Activated CD8-positive, alpha-beta T cell treated with anti-CD3 and anti-CD28 coated beads for 36 hours (primary cell): ENCODE measurements at regions not wholly inside any gene's neighbourhood (a gene's known extent, or its start where the extent isn't known, plus 50 kb on each side); places are given as distances from the start of the nearest gene placed in this dataset.

Source experiments
- ATAC-seq: fragments of 200-7000 bp; cut with Tn5 transposase; one replicate; pipeline ENCODE4 v1.10.0; 2021; ENCODE audit warnings: mild to moderate bottlenecking, moderate library complexity
- CTCF ChIA-PET: fragments of 350-600 bp; sonication (Branson Sonifier 250); formaldehyde crosslinking; loops from one replicate; lab custom pipeline; 2021; ENCODE audit warnings: antibody characterized with exemption; lab: Charles Lee
- POLR2A ChIA-PET: fragments of 350-600 bp; sonication (Branson Sonifier 250); formaldehyde crosslinking; loops from one replicate; lab custom pipeline; 2021; ENCODE audit warnings: antibody characterized with exemption; lab: Charles Lee
- DNase-seq: peaks from one replicate; pipeline ENCODE4 v3.0.0-alpha.2; 2020
- H3K27ac Mint-ChIP-seq: one replicate; pipeline ENCODE4 v1.8.0; 2021; ENCODE audit warnings: mild to moderate bottlenecking, mixed read lengths
- H3K27me3 Mint-ChIP-seq: one replicate; pipeline ENCODE4 v1.8.0; 2021; ENCODE audit warnings: mixed read lengths
- H3K36me3 Mint-ChIP-seq: one replicate; pipeline ENCODE4 v1.8.0; 2021; ENCODE audit warnings: low read depth, mixed read lengths
- H3K4me1 Mint-ChIP-seq: one replicate; pipeline ENCODE4 v1.8.0; 2021; ENCODE audit warnings: low read depth, mixed read lengths
- H3K4me3 Mint-ChIP-seq: one replicate; pipeline ENCODE4 v1.8.0; 2021; ENCODE audit warnings: mild to moderate bottlenecking, moderate library complexity, mixed read lengths
- H3K9me3 Mint-ChIP-seq: one replicate; pipeline ENCODE4 v1.8.0; 2021; ENCODE audit warnings: mixed read lengths
- intact Hi-C: fragments of 100-400 bp; cut with micrococcal nuclease; formaldehyde crosslinking; loops from one replicate; pipeline ENCODE4 v1.10.0; 2022
- TF ChIP-seq, protein P1 (sequence below): fragments of 200-600 bp; IDR thresholded peaks from one replicate; pipeline ENCODE4 v1.8.0; 2022; ENCODE audit warnings: antibody characterized with exemption, mild to moderate bottlenecking

DNA sequence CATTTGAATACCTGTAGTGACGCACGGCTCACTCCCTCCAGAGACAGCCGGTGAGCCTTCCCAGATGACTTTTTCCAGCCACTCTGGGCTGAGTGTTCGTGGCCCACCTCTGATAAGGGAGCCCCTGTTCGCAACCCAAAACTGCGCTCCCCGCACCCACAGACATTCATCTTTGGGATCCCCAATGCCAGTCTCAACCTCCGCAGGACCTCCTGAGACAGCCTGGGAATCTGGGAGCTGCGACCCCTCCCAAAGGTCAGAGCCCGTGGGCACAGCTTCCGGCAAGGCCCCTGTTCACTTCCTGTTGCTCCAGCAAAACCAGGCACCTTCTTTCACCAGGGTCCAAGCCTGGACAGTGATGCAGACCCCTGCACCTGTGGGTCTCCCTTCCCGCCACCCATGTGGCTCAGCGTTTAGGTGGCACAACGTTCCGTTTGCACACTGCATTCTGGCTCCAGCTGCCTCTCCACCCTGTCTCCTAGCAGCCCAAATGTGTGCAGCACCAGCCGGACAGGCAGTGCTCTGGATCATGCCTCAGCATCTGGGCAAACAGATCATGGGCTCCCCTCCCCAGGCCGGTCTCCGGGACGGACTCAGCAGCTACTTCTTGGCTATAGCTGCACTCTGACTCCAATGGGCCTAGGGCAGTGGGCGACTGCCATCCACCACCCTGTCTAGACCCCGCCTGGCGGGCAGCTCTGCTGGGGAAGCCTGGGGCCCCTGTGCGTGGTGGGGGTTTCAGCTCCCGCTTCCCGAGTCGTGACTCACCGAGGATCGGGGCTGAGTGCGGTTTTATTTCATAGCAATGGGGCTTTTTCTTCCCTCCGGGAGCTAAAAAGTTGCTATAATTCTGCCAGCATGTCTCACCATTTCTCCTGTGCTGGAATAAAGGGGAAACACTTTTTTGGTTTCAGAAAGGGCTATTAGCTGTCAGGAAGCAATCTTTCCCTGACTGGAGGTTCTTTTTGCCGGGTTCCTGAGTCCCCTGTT lies 156.0 kb downstream of the OLFM1 start:
- Mint-ChIP-seq H3K4me1 (no peaks in the 10 kb centered on the region), H3K4me3 (no peak overlapping the region), H3K36me3 (no peaks in the 10 kb centered on the region), H3K9me3 (no peaks in the 10 kb centered on the region), H3K27ac (no peak overlapping the region), H3K27me3 (peaks cover 8% of the 10 kb centered on the region)
- DNase-seq = no peak
- POLR2A ChIA-PET = no interaction called here
- TF ChIP-seq, protein P1, sequence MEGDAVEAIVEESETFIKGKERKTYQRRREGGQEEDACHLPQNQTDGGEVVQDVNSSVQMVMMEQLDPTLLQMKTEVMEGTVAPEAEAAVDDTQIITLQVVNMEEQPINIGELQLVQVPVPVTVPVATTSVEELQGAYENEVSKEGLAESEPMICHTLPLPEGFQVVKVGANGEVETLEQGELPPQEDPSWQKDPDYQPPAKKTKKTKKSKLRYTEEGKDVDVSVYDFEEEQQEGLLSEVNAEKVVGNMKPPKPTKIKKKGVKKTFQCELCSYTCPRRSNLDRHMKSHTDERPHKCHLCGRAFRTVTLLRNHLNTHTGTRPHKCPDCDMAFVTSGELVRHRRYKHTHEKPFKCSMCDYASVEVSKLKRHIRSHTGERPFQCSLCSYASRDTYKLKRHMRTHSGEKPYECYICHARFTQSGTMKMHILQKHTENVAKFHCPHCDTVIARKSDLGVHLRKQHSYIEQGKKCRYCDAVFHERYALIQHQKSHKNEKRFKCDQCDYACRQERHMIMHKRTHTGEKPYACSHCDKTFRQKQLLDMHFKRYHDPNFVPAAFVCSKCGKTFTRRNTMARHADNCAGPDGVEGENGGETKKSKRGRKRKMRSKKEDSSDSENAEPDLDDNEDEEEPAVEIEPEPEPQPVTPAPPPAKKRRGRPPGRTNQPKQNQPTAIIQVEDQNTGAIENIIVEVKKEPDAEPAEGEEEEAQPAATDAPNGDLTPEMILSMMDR = no peak
- ATAC-seq = no peak
- CTCF ChIA-PET = interaction anchor here (0.6 kb wide), 1 partner anchor 7 kb away, joined by 3 read pairs; no protein-coding TSS in a partner anchor
- intact Hi-C loops = no loop called here

DNA sequence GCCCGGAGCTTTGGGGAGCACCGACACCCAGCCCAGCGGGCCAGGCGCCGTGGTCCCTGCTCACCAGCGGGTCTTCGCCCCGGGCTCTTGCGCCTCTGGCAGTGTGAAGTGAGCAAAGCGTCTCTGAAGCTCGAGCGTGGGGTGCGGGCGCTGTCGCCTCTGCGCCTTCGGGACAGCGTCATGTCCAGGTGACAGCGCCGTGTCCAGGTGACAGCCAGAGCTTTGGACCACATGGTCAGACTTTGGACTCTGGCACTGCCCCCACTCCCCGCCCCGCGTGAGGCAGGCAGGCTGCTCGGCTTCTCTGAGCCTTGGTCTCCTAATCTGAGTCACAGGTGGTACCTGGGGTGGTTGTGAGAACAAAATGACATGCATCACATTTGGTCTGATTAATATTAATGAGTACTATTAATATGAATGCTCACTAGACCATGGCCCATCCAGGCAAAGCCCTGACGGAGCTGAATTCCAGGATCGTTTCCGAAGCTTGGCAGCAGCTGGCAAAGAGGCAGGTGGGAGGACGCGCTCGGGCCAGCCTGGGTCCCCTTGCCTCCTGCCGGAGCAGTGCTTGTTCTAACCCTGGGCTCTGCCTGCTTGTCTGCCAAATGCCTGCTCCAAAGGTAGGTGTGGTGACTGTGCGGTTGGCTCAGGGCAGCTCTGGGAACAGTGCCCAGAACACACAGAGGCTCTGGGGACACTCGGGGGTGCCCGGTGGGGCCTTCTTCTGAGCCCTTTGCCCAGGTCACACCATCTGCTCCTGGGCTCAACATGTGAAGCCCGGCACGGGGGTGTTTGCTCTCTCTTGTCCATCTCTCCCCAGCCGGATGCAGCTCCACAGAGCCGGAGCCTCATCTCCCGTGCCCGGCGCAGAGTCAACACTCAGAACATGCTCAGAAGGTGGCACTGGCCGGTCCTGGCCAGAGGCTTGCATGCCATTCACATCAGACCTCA lies 157.1 kb downstream of the OLFM1 start:
- H3K36me3 Mint-ChIP-seq = no peaks in the 10 kb centered on the region
- no peak for ATAC-seq
- TF ChIP-seq, protein P1 = no peak
- no peaks in the 10 kb centered on the region for H3K9me3 Mint-ChIP-seq
- ChIA-PET CTCF (no interaction called here), POLR2A (no interaction called here)
- H3K4me1 Mint-ChIP-seq = no peaks in the 10 kb centered on the region
- H3K27me3 Mint-ChIP-seq = peaks cover 8% of the 10 kb centered on the region
- H3K27ac Mint-ChIP-seq = no peak overlapping the region
- no peak overlapping the region for H3K4me3 Mint-ChIP-seq
- intact Hi-C loops = no loop called here
- DNase-seq = no peak

DNA sequence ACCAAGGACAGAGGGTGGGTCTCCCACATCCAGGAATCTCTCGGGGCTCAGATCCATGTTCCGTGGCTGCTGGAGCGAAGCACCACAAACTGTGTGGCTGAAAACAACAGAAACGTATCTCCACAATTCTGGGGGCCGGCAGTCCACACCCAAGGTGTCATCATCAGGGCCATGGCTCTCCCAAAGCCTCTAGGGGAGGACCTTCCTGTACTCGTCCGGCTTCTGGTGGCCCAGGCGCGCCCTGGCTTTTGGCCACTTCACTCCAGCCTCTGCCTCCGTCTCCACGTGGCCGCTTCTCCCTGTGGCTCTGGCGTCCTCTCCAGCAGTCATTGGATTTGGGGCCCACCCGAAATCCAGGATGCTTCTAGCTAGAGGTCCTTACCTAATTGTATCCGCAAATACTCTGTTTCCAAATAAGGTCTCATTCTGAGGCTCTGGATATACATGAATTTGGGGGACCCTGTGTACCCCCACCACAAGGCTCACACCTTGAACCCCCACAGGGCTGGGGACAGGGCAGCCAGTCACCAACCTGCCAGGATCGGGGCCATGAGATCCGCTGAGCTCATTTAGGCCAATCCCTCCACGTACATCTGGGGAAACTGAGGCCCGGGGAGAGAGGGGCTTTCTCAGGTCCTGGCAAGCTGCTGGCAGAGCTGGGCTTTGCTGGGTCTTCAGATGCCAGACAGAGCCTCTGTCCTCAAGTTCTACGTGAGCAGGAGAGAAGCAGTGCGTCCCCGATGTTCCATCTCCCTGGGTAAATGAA lies 158.2 kb downstream of the OLFM1 start:
- Mint-ChIP-seq H3K4me1 (no peaks in the 10 kb centered on the region), H3K4me3 (no peak overlapping the region), H3K36me3 (no peaks in the 10 kb centered on the region), H3K9me3 (no peaks in the 10 kb centered on the region), H3K27me3 (peaks cover 8% of the 10 kb centered on the region), H3K27ac (no peak overlapping the region)
- DNase-seq (no peak), ATAC-seq (no peak)
- POLR2A ChIA-PET = no interaction called here
- intact Hi-C loops = no loop called here
- TF ChIP-seq, protein P1 = no peak
- CTCF ChIA-PET = no interaction called here

DNA sequence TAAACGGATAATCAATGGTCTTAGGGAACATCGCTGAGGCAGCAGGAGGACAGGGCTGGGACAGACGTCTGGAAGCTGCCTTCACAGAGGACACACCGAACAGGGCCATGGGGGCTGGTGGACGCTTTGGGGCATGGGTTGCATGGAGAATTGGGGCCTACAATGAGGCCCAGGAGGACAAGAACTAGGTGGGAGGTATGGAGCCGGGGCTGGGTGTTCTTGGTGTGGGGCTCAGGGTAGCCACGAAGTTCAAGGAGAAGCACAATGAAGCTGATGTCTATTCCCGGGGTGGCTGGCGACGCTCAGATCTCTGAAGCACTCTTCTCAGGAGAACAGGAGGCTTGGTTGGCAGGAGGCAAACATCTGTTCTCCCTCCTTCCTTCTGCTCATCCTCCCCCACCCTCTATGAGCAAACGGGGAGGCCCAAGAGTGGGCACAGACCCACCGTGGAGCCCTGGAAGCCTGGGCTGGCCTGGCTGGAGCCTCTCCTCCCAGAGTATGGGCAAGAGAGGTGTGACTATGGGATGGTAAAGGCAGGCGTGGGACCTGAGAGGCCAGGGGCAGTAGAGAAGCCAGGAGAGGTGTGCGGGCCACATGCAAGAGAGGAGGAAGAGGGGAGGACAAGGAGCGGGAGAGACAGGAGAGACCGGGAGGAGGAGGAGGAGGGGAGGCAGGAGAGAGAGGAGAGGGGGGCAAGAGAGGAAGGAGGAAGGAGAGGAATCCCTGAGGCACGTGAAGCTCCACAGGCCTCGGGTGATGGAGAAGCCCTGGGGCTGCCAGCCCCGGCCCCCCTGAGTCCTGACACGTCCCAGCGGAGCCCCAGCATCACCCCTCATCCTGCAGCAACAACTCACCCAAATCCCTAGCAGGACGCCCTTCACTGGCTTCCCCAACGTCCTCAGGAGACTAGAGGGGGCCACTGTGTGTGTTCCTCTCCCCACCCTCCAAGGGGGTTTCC lies 159.1 kb downstream of the OLFM1 start:
- no peak for ATAC-seq
- Mint-ChIP-seq H3K27ac (no peak overlapping the region), H3K27me3 (peaks cover 8% of the 10 kb centered on the region), H3K9me3 (no peaks in the 10 kb centered on the region), H3K4me1 (no peaks in the 10 kb centered on the region), H3K4me3 (no peak overlapping the region), H3K36me3 (no peaks in the 10 kb centered on the region)
- ChIA-PET POLR2A (no interaction called here), CTCF (no interaction called here)
- TF ChIP-seq, protein P1 = no peak
- intact Hi-C loops = no loop called here
- no peak for DNase-seq
